K562 (cell line): ENCODE measurements at regions not wholly inside any gene's neighbourhood (a gene's known extent, or its start where the extent isn't known, plus 50 kb on each side); places are given as distances from the start of the nearest gene placed in this dataset.

ENCODE experiments used
- EZH2 ChIP-seq: IDR thresholded peaks from 2 replicates; pipeline ENCODE4 v1.6.1; 2012; ENCODE audit warnings: low read depth, mild to moderate bottlenecking, inconsistent platforms, low read length, borderline replicate concordance
- SMARCC2 ChIP-seq: fragments of 450-650 bp; IDR thresholded peaks from 2 replicates; pipeline ENCODE4 v1.6.1; 2017; ENCODE audit warnings: antibody characterized with exemption, moderate library complexity, mild to moderate bottlenecking, low read depth

GRCh38 chr17:79515110-79515509, 95.7 kb downstream of the RBFOX3 start:
- TF ChIP-seq SMARCC2 (no peak), EZH2 (no peak)
